ENCODE measurements at regions not wholly inside any gene's neighbourhood (a gene's known extent, or its start where the extent isn't known, plus 50 kb on each side); places are given as distances from the start of the nearest gene placed in this dataset.

DNA sequence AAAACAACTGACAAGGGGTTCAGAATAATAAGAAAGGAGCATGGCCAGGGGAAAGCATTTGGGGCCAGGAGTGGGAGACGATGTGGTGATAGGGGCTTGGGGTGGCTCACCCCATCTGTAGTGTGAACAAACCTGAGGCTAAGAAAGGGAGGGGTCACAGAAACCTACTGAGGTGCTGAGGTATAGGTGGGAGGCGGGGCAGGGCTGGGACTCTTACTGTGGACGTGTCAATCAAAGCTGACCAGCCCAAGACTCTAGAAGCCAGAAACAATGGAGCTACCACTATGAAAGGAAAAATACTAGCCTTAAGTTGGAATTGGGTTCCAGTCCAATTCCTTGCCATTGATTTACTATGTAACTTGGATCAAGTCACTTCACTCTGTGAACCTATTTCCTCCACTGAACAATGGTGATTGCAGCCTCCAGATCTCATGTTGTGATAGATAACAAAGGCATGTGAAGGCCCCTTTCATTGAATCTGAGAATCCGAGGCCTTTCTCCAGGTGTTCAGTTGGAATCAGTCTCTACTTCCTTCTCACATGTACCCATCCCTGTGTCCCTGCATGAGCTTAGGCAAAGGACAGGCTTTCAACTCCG, 260.9 kb upstream of the HES1 start (continued):
- TF ChIP-seq SP2 (IDR thresholded peaks at IDR 0.05; ENCODE audit: low read length) (no peak), BCL11A (IDR thresholded peaks at IDR 0.05; ENCODE audit: low read depth in 2 of 2, low read length in 2 of 2) (no peak)

All from H1 (cell line).